HG03175 (cell line): ENCODE measurements at regions not wholly inside any gene's neighbourhood (a gene's known extent, or its start where the extent isn't known, plus 50 kb on each side); places are given as distances from the start of the nearest gene placed in this dataset.

ENCODE experiments used
- ATAC-seq: cut with Tn5 transposase; IDR thresholded peaks from one replicate; pipeline ENCODE4 v1.9.1; 2021; ENCODE audit warnings: mild to moderate bottlenecking, moderate library complexity; ENCODE audit not compliant: unreplicated experiment

- no peak for ATAC-seq
Measured at GRCh38 chr12:84689638-84690037, 223.0 kb downstream of the SLC6A15 start.

GRCh38 chr12:84685379-84685778 is 227.2 kb downstream of the SLC6A15 start:
- ATAC-seq, result no peak

- ATAC-seq, result no peak
Measured at GRCh38 chr12:84676787-84677186, 235.8 kb downstream of the SLC6A15 start.

GRCh38 chr12:84661786-84662185 is 250.8 kb downstream of the SLC6A15 start:
- no peak for ATAC-seq

GRCh38 chr12:84660139-84660538 is 252.5 kb downstream of the SLC6A15 start:
- ATAC-seq, result no peak

- ATAC-seq, result no peak
Measured at GRCh38 chr12:84658877-84659276, 253.7 kb downstream of the SLC6A15 start.

GRCh38 chr12:84656705-84657104 is 255.9 kb downstream of the SLC6A15 start:
- no peak for ATAC-seq

- no peak for ATAC-seq
Measured at GRCh38 chr12:84653482-84653881, 259.1 kb downstream of the SLC6A15 start.

GRCh38 chr12:84648425-84648824 is 264.2 kb downstream of the SLC6A15 start:
- no peak for ATAC-seq

- no peak for ATAC-seq
Measured at GRCh38 chr12:84644908-84645307, 267.7 kb downstream of the SLC6A15 start.

GRCh38 chr12:84643993-84644392 is 268.6 kb downstream of the SLC6A15 start:
- ATAC-seq, result no peak

GRCh38 chr12:84641940-84642545 is 270.6 kb downstream of the SLC6A15 start:
- ATAC-seq, result no peak

- ATAC-seq, result no peak
Measured at GRCh38 chr12:84638811-84639368, 273.7 kb downstream of the SLC6A15 start.

GRCh38 chr12:84637926-84638325 is 274.7 kb downstream of the SLC6A15 start:
- ATAC-seq, result no peak

- ATAC-seq, result no peak
Measured at GRCh38 chr12:84636801-84637290, 275.8 kb downstream of the SLC6A15 start.

GRCh38 chr12:84634526-84634925 is 278.1 kb downstream of the SLC6A15 start:
- no peak for ATAC-seq

- no peak for ATAC-seq
Measured at GRCh38 chr12:84632556-84632955, 280.0 kb downstream of the SLC6A15 start.

- no peak for ATAC-seq
Measured at GRCh38 chr12:84631020-84631419, 281.6 kb downstream of the SLC6A15 start.

GRCh38 chr12:84627593-84627992 is 285.0 kb downstream of the SLC6A15 start:
- ATAC-seq, result no peak

GRCh38 chr12:84624601-84625000 is 288.0 kb downstream of the SLC6A15 start:
- no peak for ATAC-seq

- ATAC-seq, result no peak
Measured at GRCh38 chr12:84619053-84619571, 293.5 kb downstream of the SLC6A15 start.

- no peak for ATAC-seq
Measured at GRCh38 chr12:84607170-84607819, 305.3 kb downstream of the SLC6A15 start.
